Epithelial cell of esophagus (primary cell): ENCODE measurements at regions not wholly inside any gene's neighbourhood (a gene's known extent, or its start where the extent isn't known, plus 50 kb on each side); places are given as distances from the start of the nearest gene placed in this dataset.
A peak's percentile ranks its signal among the peaks of the same experiment; 100 is the strongest.

ENCODE experiments used
- DNase-seq: peaks from one replicate; pipeline ENCODE4 v3.0.0; 2010; ENCODE audit warnings: low read depth
- H3K4me3 ChIP-seq: 2 replicates; pipeline ENCODE4 v1.5.1; 2011; ENCODE audit warnings: mild to moderate bottlenecking, low read length, control low read depth
- TF ChIP-seq, protein P1 (sequence below): IDR thresholded peaks from 2 replicates; pipeline ENCODE4 v1.5.1; 2011; ENCODE audit warnings: low read depth, mild to moderate bottlenecking, low read length, control low read depth, inconsistent platforms; ENCODE audit not compliant: insufficient read depth; ENCODE audit errors: missing control alignments

DNA sequence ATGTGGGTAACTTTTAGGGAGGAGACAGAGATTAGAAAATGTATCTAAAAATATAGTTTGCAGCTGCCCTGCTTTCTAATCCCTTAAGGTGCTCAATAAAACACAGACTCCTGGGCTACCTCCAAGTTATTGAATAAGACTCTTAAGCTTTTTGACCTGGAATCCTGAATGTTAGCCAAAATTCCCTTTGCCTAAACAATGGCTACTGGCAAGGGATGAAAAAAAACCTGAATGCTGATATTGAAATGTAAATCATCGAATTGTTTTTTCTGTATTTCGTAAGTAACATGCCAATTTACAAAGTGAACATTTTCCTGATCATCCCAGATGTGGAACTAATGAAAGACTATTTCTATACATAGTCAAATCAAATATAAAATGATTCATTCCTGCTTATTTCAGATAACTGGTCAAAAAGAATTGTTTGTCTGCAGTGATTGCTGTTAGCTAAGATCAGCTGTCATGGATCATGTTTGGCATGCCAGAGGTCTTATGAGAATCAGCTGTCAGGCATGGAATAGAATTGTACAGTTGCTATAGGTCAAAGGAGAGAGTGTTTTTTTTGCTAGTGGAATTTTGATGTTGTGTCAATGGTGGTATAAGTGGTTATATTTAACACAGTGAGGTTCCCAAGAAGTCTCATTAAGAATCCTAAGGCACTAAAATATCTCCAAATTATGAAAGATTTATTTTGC lies 363.6 kb upstream of the CWC22 start:
- DNase-seq, result no peak
- no peak overlapping the region for H3K4me3 ChIP-seq
- TF ChIP-seq, protein P1, sequence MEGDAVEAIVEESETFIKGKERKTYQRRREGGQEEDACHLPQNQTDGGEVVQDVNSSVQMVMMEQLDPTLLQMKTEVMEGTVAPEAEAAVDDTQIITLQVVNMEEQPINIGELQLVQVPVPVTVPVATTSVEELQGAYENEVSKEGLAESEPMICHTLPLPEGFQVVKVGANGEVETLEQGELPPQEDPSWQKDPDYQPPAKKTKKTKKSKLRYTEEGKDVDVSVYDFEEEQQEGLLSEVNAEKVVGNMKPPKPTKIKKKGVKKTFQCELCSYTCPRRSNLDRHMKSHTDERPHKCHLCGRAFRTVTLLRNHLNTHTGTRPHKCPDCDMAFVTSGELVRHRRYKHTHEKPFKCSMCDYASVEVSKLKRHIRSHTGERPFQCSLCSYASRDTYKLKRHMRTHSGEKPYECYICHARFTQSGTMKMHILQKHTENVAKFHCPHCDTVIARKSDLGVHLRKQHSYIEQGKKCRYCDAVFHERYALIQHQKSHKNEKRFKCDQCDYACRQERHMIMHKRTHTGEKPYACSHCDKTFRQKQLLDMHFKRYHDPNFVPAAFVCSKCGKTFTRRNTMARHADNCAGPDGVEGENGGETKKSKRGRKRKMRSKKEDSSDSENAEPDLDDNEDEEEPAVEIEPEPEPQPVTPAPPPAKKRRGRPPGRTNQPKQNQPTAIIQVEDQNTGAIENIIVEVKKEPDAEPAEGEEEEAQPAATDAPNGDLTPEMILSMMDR, result no peak

GRCh38 chr2:180368881-180369280 lies 361.8 kb upstream of the CWC22 start:
- no peak overlapping the region for H3K4me3 ChIP-seq
- DNase-seq, result no peak
- TF ChIP-seq, protein P1, result no peak

DNA sequence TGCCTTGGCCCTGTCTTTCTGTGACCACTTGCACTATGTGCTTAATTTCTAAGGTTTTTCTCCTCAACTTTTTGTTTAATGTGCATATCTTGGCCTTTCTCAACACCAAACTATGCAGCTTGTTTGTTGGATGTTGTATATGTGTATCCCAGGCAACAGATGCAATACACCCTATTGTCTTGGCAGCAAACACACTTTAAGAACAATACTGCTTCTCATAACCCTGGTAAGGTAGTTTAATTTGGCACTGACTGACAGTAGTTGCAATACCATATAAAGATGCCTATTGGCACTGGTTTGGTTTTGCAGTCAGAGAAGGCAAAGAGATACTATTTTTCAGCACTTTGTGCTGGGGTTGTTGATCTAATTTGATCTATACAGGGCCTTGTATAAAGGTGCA lies 360.7 kb upstream of the CWC22 start:
- DNase-seq, result peak; percentile 33
- no peak overlapping the region for H3K4me3 ChIP-seq
- TF ChIP-seq, protein P1, result no peak

GRCh38 chr2:180366481-180366880 lies 359.4 kb upstream of the CWC22 start:
- TF ChIP-seq, protein P1, result no peak
- no peak for DNase-seq
- H3K4me3 ChIP-seq, result no peak overlapping the region

- no peak for DNase-seq
- no peak overlapping the region for H3K4me3 ChIP-seq
- TF ChIP-seq, protein P1, result no peak
Measured at GRCh38 chr2:180364719-180365118, 357.6 kb upstream of the CWC22 start.

GRCh38 chr2:180360283-180360618 lies 353.2 kb upstream of the CWC22 start:
- DNase-seq, result no peak
- TF ChIP-seq, protein P1, result no peak
- H3K4me3 ChIP-seq, result no peak overlapping the region
